T-cell (primary cell): ENCODE measurements at regions not wholly inside any gene's neighbourhood (a gene's known extent, or its start where the extent isn't known, plus 50 kb on each side); places are given as distances from the start of the nearest gene placed in this dataset.
"Not testable (repeated sequence)": the region's sequence is repeated elsewhere in the genome, so short reads cannot be mapped to it uniquely, and the experiment has no call there.

ENCODE experiments used
- ATAC-seq, 4 experiments: fragments of 200-7000 bp in 3 of 4; fragments of 150-1000 bp in 1 of 4; cut with Tn5 transposase; replicated peaks in 1 of 4; 1 replicate in 3 of 4; 2 replicates in 1 of 4; pipeline ENCODE4 v1.10.0; 2021; ENCODE audit warnings: moderate library complexity in 3 of 4, mild to moderate bottlenecking in 2 of 4, moderate number of reproducible peaks in 1 of 4
- CTCF ChIA-PET, 2 donors: fragments of 300-600 bp; sonication (Branson Sonifier 250); formaldehyde crosslinking; loops; one replicate each; lab custom pipeline; 2022; ENCODE audit warnings: antibody characterized with exemption in 2 of 2; lab: Charles Lee
- POLR2A ChIA-PET, 2 donors: fragments of 300-600 bp; sonication (Branson Sonifier 250); formaldehyde crosslinking; loops; one replicate each; lab custom pipeline; 2022; ENCODE audit warnings: antibody characterized with exemption in 2 of 2; lab: Charles Lee
- DNase-seq, 35 experiments: peaks; one replicate each; pipeline versions ENCODE4 v3.0.0 to v3.0.0-alpha.2; 2013 to 2023
- H3K27ac ChIP-seq: one replicate; pipeline ENCODE4 v1.5.1; 2013; ENCODE audit warnings: low read length
- H3K27me3 ChIP-seq, 2 experiments: replicated peaks in 1 of 2; 1 replicate in 1 of 2; 2 replicates in 1 of 2; pipeline versions ENCODE4 v1.6.1 to v1.7.0; 2013; ENCODE audit warnings: low read length in 1 of 2, mixed read lengths in 1 of 2; ENCODE audit not compliant: control insufficient read depth in 2 of 2, insufficient read depth in 2 of 2; ENCODE audit errors: extremely low read depth in 1 of 2
- H3K36me3 ChIP-seq, 2 donors: 1 replicate in 1 of 2; 2 replicates in 1 of 2; pipeline versions ENCODE4 v1.6.1 to v1.7.0; 2013; ENCODE audit warnings: low read length in 1 of 2; ENCODE audit not compliant: control insufficient read depth in 2 of 2, insufficient read depth in 1 of 2; ENCODE audit errors: extremely low read depth in 1 of 2
- H3K4me1 ChIP-seq, 2 experiments: 1 replicate in 1 of 2; 2 replicates in 1 of 2; pipeline versions ENCODE4 v1.6.1 to v1.7.0; 2013; ENCODE audit warnings: low read length in 2 of 2, mixed read lengths in 1 of 2; ENCODE audit not compliant: insufficient read depth in 2 of 2, control insufficient read depth in 1 of 2; ENCODE audit errors: extremely low read depth in 1 of 2
- H3K4me3 ChIP-seq, 2 donors: 1 replicate in 1 of 2; 2 replicates in 1 of 2; pipeline versions ENCODE4 v1.5.1 to v1.7.0; 2013; ENCODE audit warnings: mild to moderate bottlenecking in 2 of 2, low read length in 1 of 2, moderate library complexity in 1 of 2; ENCODE audit not compliant: control insufficient read depth in 1 of 2; ENCODE audit errors: extremely low read depth in 1 of 2
- H3K9me3 ChIP-seq: 2 replicates; pipeline ENCODE4 v1.7.0; 2013
- H3K27ac Mint-ChIP-seq, 2 donors: one replicate each; pipeline ENCODE4 v1.8.0; 2020 to 2021; ENCODE audit warnings: mild to moderate bottlenecking in 2 of 2, mixed read lengths in 2 of 2
- H3K27me3 Mint-ChIP-seq, 2 donors: one replicate each; pipeline ENCODE4 v1.8.0; 2021 to 2022; ENCODE audit warnings: mixed read lengths in 2 of 2
- H3K36me3 Mint-ChIP-seq: one replicate; pipeline ENCODE4 v1.8.0; 2021; ENCODE audit warnings: mixed read lengths
- H3K4me1 Mint-ChIP-seq, 3 donors: one replicate each; pipeline ENCODE4 v1.8.0; 2020 to 2022; ENCODE audit warnings: mixed read lengths in 3 of 3, mild to moderate bottlenecking in 1 of 3
- H3K4me3 Mint-ChIP-seq, 3 donors: one replicate each; pipeline ENCODE4 v1.8.0; 2020 to 2022; ENCODE audit warnings: mild to moderate bottlenecking in 3 of 3, mixed read lengths in 3 of 3, moderate library complexity in 3 of 3
- H3K9me3 Mint-ChIP-seq, 3 donors: one replicate each; pipeline ENCODE4 v1.8.0; 2020 to 2022; ENCODE audit warnings: mixed read lengths in 3 of 3
- WGBS: methylation state at CpG from one replicate; pipeline ENCODE4 v1.1.5; 2013; ENCODE audit warnings: missing lambda C conversion rate; ENCODE audit not compliant: insufficient coverage; 5-methylcytosine and 5-hydroxymethylcytosine counted together

GRCh38 chr1:94769551-94769950 is 50.6 kb upstream of the SLC44A3 start:
- Histone ChIP-seq H3K4me3 (no peak overlapping the region), H3K27ac (no peak overlapping the region), H3K4me1 (no peaks in the 10 kb centered on the region), H3K36me3 (no peaks in the 10 kb centered on the region), H3K27me3 (peaks cover 0 to 4% of the 10 kb centered on the region in 2 experiments), H3K9me3 (no peaks in the 10 kb centered on the region)
- Mint-ChIP-seq H3K36me3 (no peaks in the 10 kb centered on the region), H3K4me3 (no peak overlapping the region), H3K4me1 (no peaks in the 10 kb centered on the region), H3K27me3 (no peaks in the 10 kb centered on the region), H3K9me3 (no peaks in the 10 kb centered on the region), H3K27ac (no peak overlapping the region)
- ChIA-PET CTCF (no interaction called here), POLR2A (no interaction called here)
- ATAC-seq, result no peak
- no peak for DNase-seq
- WGBS, result 0% methylated on average over 1 of the region's 1 CpG

- no peaks in the 10 kb centered on the region for H3K27me3 ChIP-seq
- Mint-ChIP-seq H3K9me3 (no peaks in the 10 kb centered on the region), H3K36me3 (no peaks in the 10 kb centered on the region), H3K27me3 (no peaks in the 10 kb centered on the region), H3K27ac (no peak overlapping the region), H3K4me3 (no peak overlapping the region), H3K4me1 (no peaks in the 10 kb centered on the region)
- DNase-seq (no peak), ATAC-seq (no peak)
- no peaks in the 10 kb centered on the region for H3K36me3 ChIP-seq
- no peak overlapping the region for H3K4me3 ChIP-seq
- H3K27ac ChIP-seq, result no peak overlapping the region
- no peaks in the 10 kb centered on the region for H3K9me3 ChIP-seq
- CTCF ChIA-PET, result no interaction called here
- POLR2A ChIA-PET, result no interaction called here
- H3K4me1 ChIP-seq, result no peaks in the 10 kb centered on the region
- WGBS, result no CpG with 5 or more reads among the region's 4 CpGs
Measured at GRCh38 chr1:94768036-94768435, 52.1 kb upstream of the SLC44A3 start.

GRCh38 chr1:94765958-94766357 is 54.2 kb upstream of the SLC44A3 start:
- Mint-ChIP-seq H3K9me3 (peaks cover 0 to 5% (median 0%) of the 10 kb centered on the region in 3 donors), H3K36me3 (no peaks in the 10 kb centered on the region), H3K27me3 (peaks cover 0 to 4% of the 10 kb centered on the region in 2 donors), H3K27ac (no peak overlapping the region), H3K4me1 (no peaks in the 10 kb centered on the region), H3K4me3 (no peak overlapping the region)
- POLR2A ChIA-PET, result no interaction called here
- WGBS, result no CpG with 5 or more reads among the region's 3 CpGs
- no peak overlapping the region for H3K4me3 ChIP-seq
- no peak for DNase-seq
- H3K9me3 ChIP-seq, result no peaks in the 10 kb centered on the region
- H3K27ac ChIP-seq, result no peak overlapping the region
- no peak for ATAC-seq
- H3K4me1 ChIP-seq, result no peaks in the 10 kb centered on the region
- H3K36me3 ChIP-seq, result no peaks in the 10 kb centered on the region
- CTCF ChIA-PET, result no interaction called here
- H3K27me3 ChIP-seq, result no peaks in the 10 kb centered on the region

GRCh38 chr1:94759188-94759587 is 61.0 kb upstream of the SLC44A3 start:
- Histone ChIP-seq H3K27ac (no peak overlapping the region), H3K4me3 (no peak overlapping the region), H3K4me1 (no peaks in the 10 kb centered on the region), H3K36me3 (no peaks in the 10 kb centered on the region), H3K27me3 (peaks cover 0 to 13% of the 10 kb centered on the region in 2 experiments), H3K9me3 (no peaks in the 10 kb centered on the region)
- H3K9me3 Mint-ChIP-seq, result peaks cover 0 to 12% (median 4%) of the 10 kb centered on the region in 3 donors
- H3K4me1 Mint-ChIP-seq, result peaks cover 0 to 5% (median 4%) of the 10 kb centered on the region in 3 donors
- H3K36me3 Mint-ChIP-seq, result no peaks in the 10 kb centered on the region
- ATAC-seq (no peak), DNase-seq (no peak)
- H3K27ac Mint-ChIP-seq, result no peak overlapping the region
- no peak overlapping the region for H3K4me3 Mint-ChIP-seq
- POLR2A ChIA-PET, result no interaction called here
- CTCF ChIA-PET, result interaction anchor here in 1 of 2 donors (0.7 kb wide), 1 partner anchor 39 kb away, joined by 3 read pairs; no protein-coding TSS in a partner anchor
- H3K27me3 Mint-ChIP-seq, result peaks cover 14 to 15% of the 10 kb centered on the region in 2 donors

GRCh38 chr1:94757931-94758330 is 62.2 kb upstream of the SLC44A3 start:
- peaks cover 0 to 5% (median 4%) of the 10 kb centered on the region in 3 donors for H3K4me1 Mint-ChIP-seq
- H3K9me3 Mint-ChIP-seq, result peaks cover 0 to 12% (median 4%) of the 10 kb centered on the region in 3 donors
- H3K27ac Mint-ChIP-seq, result no peak overlapping the region
- peaks cover 14 to 15% of the 10 kb centered on the region in 2 donors for H3K27me3 Mint-ChIP-seq
- ChIA-PET CTCF (no interaction called here), POLR2A (no interaction called here)
- Histone ChIP-seq H3K36me3 (no peaks in the 10 kb centered on the region), H3K9me3 (no peaks in the 10 kb centered on the region), H3K4me3 (no peak overlapping the region), H3K27ac (no peak overlapping the region), H3K27me3 (peaks cover 0 to 17% of the 10 kb centered on the region in 2 experiments), H3K4me1 (no peaks in the 10 kb centered on the region)
- H3K4me3 Mint-ChIP-seq, result no peak overlapping the region
- no peaks in the 10 kb centered on the region for H3K36me3 Mint-ChIP-seq
- WGBS, result 82% methylated on average over 4 of the region's 7 CpGs
- DNase-seq (no peak), ATAC-seq (no peak)

GRCh38 chr1:94755675-94756074 is 64.5 kb upstream of the SLC44A3 start:
- Mint-ChIP-seq H3K4me1 (peaks cover 0 to 5% (median 4%) of the 10 kb centered on the region in 3 donors), H3K27ac (no peak overlapping the region), H3K9me3 (peaks cover 0 to 8% (median 4%) of the 10 kb centered on the region in 3 donors), H3K4me3 (no peak overlapping the region), H3K36me3 (no peaks in the 10 kb centered on the region), H3K27me3 (peaks cover 9 to 15% of the 10 kb centered on the region in 2 donors)
- 14% methylated on average over 6 of the region's 7 CpGs for WGBS
- Histone ChIP-seq H3K9me3 (no peaks in the 10 kb centered on the region), H3K36me3 (no peaks in the 10 kb centered on the region), H3K4me3 (no peak overlapping the region), H3K27ac (no peak overlapping the region), H3K4me1 (no peaks in the 10 kb centered on the region), H3K27me3 (peaks cover 0 to 17% of the 10 kb centered on the region in 2 experiments)
- ChIA-PET CTCF (no interaction called here), POLR2A (no interaction called here)
- ATAC-seq (peak in 1 of 4 experiments; percentile 23), DNase-seq (no peak)

GRCh38 chr1:94755016-94755415 is 65.1 kb upstream of the SLC44A3 start:
- peaks cover 9 to 15% of the 10 kb centered on the region in 2 donors for H3K27me3 Mint-ChIP-seq
- H3K4me3 ChIP-seq, H3K4me1 Mint-ChIP-seq, H3K9me3 ChIP-seq, ATAC-seq, POLR2A ChIA-PET, H3K36me3 Mint-ChIP-seq, H3K27ac ChIP-seq, H3K36me3 ChIP-seq, H3K27ac Mint-ChIP-seq, DNase-seq, H3K4me1 ChIP-seq, CTCF ChIA-PET, H3K9me3 Mint-ChIP-seq, H3K4me3 Mint-ChIP-seq: not testable (repeated sequence)
- WGBS, result no CpG with 5 or more reads among the region's 3 CpGs
- H3K27me3 ChIP-seq, result peaks cover 0 to 17% of the 10 kb centered on the region in 2 experiments
